ENCODE measurements at regions not wholly inside any gene's neighbourhood (a gene's known extent, or its start where the extent isn't known, plus 50 kb on each side); places are given as distances from the start of the nearest gene placed in this dataset.

DNA sequence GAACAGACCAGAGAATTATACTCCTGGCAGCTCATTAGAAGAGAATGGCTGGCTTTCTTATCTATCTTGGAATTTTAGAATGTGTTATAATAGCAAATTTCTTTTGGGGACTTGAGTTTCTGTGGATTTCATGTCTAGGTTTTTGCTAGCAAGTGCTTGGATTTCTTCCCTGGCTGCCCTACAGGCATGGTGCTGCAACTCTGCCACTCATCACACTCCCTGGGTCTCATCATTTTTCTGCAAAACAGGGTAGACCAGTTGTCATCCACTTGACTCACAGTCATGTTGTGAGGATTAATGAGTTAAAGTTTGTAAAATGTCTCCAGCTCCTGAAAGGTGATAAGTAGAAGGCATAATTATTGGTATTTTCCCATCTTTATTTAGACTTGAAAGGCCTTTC is 60.7 kb upstream of the LCORL start:
- no peak for DNase-seq
- intact Hi-C loops (cut with DNase I; ENCODE audit: low total_unique reads) = no loop called here
- TF ChIP-seq POLR2A (IDR thresholded peaks at IDR 0.05) = no peak
- TF ChIP-seq, protein P1, sequence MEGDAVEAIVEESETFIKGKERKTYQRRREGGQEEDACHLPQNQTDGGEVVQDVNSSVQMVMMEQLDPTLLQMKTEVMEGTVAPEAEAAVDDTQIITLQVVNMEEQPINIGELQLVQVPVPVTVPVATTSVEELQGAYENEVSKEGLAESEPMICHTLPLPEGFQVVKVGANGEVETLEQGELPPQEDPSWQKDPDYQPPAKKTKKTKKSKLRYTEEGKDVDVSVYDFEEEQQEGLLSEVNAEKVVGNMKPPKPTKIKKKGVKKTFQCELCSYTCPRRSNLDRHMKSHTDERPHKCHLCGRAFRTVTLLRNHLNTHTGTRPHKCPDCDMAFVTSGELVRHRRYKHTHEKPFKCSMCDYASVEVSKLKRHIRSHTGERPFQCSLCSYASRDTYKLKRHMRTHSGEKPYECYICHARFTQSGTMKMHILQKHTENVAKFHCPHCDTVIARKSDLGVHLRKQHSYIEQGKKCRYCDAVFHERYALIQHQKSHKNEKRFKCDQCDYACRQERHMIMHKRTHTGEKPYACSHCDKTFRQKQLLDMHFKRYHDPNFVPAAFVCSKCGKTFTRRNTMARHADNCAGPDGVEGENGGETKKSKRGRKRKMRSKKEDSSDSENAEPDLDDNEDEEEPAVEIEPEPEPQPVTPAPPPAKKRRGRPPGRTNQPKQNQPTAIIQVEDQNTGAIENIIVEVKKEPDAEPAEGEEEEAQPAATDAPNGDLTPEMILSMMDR (IDR thresholded peaks at IDR 0.05) = no peak
- TF ChIP-seq EP300 (IDR thresholded peaks at IDR 0.05) = no peak
- no peak for TF ChIP-seq POLR2AphosphoS5 (IDR thresholded peaks at IDR 0.05)
- no peaks in the 10 kb centered on the region for H3K4me1 ChIP-seq
- H3K27ac ChIP-seq = no peak overlapping the region
- H3K36me3 ChIP-seq = no peaks in the 10 kb centered on the region
- no peaks in the 10 kb centered on the region for H3K27me3 ChIP-seq
- H3K9me3 ChIP-seq = no peaks in the 10 kb centered on the region
- H3K4me3 ChIP-seq = no peak overlapping the region

GRCh38 chr4:18081708-18082107 is 60.2 kb upstream of the LCORL start:
- 86 to 96% (median 93%) methylated on average over 3 of the region's 3 CpGs for WGBS, 5 donors
- Histone ChIP-seq H3K27ac (no peak overlapping the region), H3K9me3 (no peaks in the 10 kb centered on the region), H3K4me1 (no peaks in the 10 kb centered on the region), H3K27me3 (no peaks in the 10 kb centered on the region), H3K36me3 (no peaks in the 10 kb centered on the region), H3K4me3 (no peak overlapping the region)
- TF ChIP-seq, protein P1 (IDR thresholded peaks at IDR 0.05) = no peak
- TF ChIP-seq POLR2A (IDR thresholded peaks at IDR 0.05) = no peak
- TF ChIP-seq POLR2AphosphoS5 (IDR thresholded peaks at IDR 0.05) = no peak
- no peak for DNase-seq
- intact Hi-C loops (cut with DNase I; ENCODE audit: low total_unique reads) = no loop called here

- H3K4me3 ChIP-seq = no peak overlapping the region
- intact Hi-C loops (cut with DNase I; ENCODE audit: low total_unique reads) = no loop called here
- TF ChIP-seq POLR2AphosphoS5 (IDR thresholded peaks at IDR 0.05) (no peak), EP300 (IDR thresholded peaks at IDR 0.05) (no peak), POLR2A (IDR thresholded peaks at IDR 0.05) (no peak)
- TF ChIP-seq, protein P1 (IDR thresholded peaks at IDR 0.05) = no peak
Observed at GRCh38 chr4:18077808-18078207, 56.3 kb upstream of the LCORL start.

DNA sequence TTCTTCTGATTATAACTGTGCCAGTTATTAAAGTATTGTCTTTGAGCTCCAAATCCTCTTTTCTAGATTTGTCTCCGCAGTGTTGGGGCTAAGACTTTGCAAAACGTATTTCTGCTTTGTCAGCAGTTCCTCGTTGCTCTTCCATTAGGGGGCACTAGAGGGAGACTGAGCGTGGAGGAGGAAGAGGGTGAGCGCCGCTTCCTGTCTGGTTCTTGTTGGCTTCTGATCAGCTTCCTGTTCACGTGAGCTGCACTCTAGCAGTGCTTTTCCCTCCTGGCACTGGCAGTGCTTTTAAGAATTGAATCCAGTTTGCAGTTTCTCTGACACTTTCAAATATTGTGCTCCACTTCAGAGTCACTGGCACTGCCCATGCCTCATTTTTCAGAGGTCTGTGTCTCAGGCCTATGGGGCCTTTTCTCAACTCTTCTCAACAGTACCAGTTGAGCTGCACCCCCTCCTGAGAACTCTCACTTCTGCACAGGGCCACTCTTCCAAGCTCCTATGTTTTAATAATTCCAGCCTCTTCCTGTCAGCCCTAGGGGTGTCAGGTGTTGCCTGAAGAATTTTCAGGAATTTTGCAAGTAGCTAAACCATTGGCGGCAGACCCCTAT is 54.4 kb upstream of the LCORL start:
- TF ChIP-seq EP300 (IDR thresholded peaks at IDR 0.05) (no peak), POLR2AphosphoS5 (IDR thresholded peaks at IDR 0.05) (no peak), POLR2A (IDR thresholded peaks at IDR 0.05) (no peak)
- TF ChIP-seq, protein P1 (IDR thresholded peaks at IDR 0.05) = peak in 2 of 7 experiments; percentile 13 to 29
- Histone ChIP-seq H3K4me1 (no peaks in the 10 kb centered on the region), H3K27me3 (no peaks in the 10 kb centered on the region), H3K4me3 (no peak overlapping the region), H3K9me3 (no peaks in the 10 kb centered on the region), H3K27ac (no peak overlapping the region), H3K36me3 (no peaks in the 10 kb centered on the region)
- peak; percentile 28 to 33 for DNase-seq
- WGBS, 5 donors = 63 to 70% (median 66%) methylated on average over 8 of the region's 8 CpGs
- intact Hi-C loops (cut with DNase I; ENCODE audit: low total_unique reads) = no loop called here

More at GRCh38 chr4:18077808-18078207, 56.3 kb upstream of the LCORL start:
- no peaks in the 10 kb centered on the region for H3K9me3 ChIP-seq
- H3K27ac ChIP-seq = no peak overlapping the region
- 70 to 80% (median 76%) methylated on average over 5 of the region's 5 CpGs for WGBS, 5 donors
- peak in 1 of 2 donors; percentile 15 for DNase-seq
- H3K27me3 ChIP-seq = no peaks in the 10 kb centered on the region
- H3K36me3 ChIP-seq = no peaks in the 10 kb centered on the region
- H3K4me1 ChIP-seq = no peaks in the 10 kb centered on the region
